Activated CD4-positive, alpha-beta memory T cell treated with anti-CD3 and anti-CD28 coated beads for 36 hours (primary cell): ENCODE measurements at regions not wholly inside any gene's neighbourhood (a gene's known extent, or its start where the extent isn't known, plus 50 kb on each side); places are given as distances from the start of the nearest gene placed in this dataset.

ENCODE experiments used
- CTCF ChIA-PET: fragments of 350-600 bp; sonication (Branson Sonifier 250); formaldehyde crosslinking; loops from one replicate; lab custom pipeline; 2021; ENCODE audit warnings: antibody characterized with exemption, inconsistent platforms; lab: Charles Lee
- POLR2A ChIA-PET: fragments of 350-600 bp; sonication (Branson Sonifier 250); formaldehyde crosslinking; loops from one replicate; lab custom pipeline; 2021; ENCODE audit warnings: antibody characterized with exemption; lab: Charles Lee
- DNase-seq: peaks from one replicate; pipeline ENCODE4 v3.0.0-alpha.2; 2020
- H3K27ac Mint-ChIP-seq: one replicate; pipeline ENCODE4 v1.8.0; 2021; ENCODE audit warnings: mixed read lengths
- H3K27me3 Mint-ChIP-seq: one replicate; pipeline ENCODE4 v1.8.0; 2021; ENCODE audit warnings: mixed read lengths
- H3K36me3 Mint-ChIP-seq: one replicate; pipeline ENCODE4 v1.8.0; 2021; ENCODE audit warnings: mixed read lengths
- H3K4me1 Mint-ChIP-seq: one replicate; pipeline ENCODE4 v1.8.0; 2021; ENCODE audit warnings: low read depth, mixed read lengths
- H3K4me3 Mint-ChIP-seq: one replicate; pipeline ENCODE4 v1.8.0; 2021; ENCODE audit warnings: mild to moderate bottlenecking, mixed read lengths
- H3K9me3 Mint-ChIP-seq: one replicate; pipeline ENCODE4 v1.8.0; 2021; ENCODE audit warnings: mixed read lengths
- intact Hi-C: fragments of 100-400 bp; cut with micrococcal nuclease; formaldehyde crosslinking; loops from one replicate; pipeline ENCODE4 v1.15.1; 2023

DNA sequence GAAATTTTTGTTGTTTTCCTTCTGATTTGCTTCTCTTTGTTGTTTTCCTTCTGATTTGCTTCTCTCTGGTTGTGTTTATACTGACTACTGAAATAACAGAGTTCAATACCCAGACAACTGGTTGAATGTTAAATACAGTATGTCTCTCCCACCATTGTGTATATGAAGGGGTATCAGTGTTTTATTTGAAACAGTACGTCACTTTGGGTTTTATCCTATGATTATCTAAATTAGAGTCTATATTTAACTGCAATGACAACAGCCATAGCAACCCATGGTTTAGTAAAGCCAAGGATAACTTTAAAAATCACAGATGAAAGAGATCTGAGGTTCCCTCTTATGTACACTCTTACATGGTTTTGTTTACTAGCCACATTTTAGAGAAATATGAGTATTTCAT is 141.3 kb downstream of the GNAT3 start:
- H3K4me1 Mint-ChIP-seq = no peaks in the 10 kb centered on the region
- no peaks in the 10 kb centered on the region for H3K36me3 Mint-ChIP-seq
- H3K9me3 Mint-ChIP-seq = peaks cover 14% of the 10 kb centered on the region
- no peak overlapping the region for H3K4me3 Mint-ChIP-seq
- intact Hi-C loops = no loop called here
- CTCF ChIA-PET = no interaction called here
- DNase-seq = no peak
- POLR2A ChIA-PET = no interaction called here
- H3K27ac Mint-ChIP-seq = no peak overlapping the region
- H3K27me3 Mint-ChIP-seq = no peaks in the 10 kb centered on the region

GRCh38 chr7:80369321-80369720 is 142.5 kb downstream of the GNAT3 start:
- ChIA-PET POLR2A (no interaction called here), CTCF (no interaction called here)
- H3K27ac Mint-ChIP-seq = no peak overlapping the region
- H3K36me3 Mint-ChIP-seq = no peaks in the 10 kb centered on the region
- H3K4me1 Mint-ChIP-seq = no peaks in the 10 kb centered on the region
- intact Hi-C loops = no loop called here
- H3K9me3 Mint-ChIP-seq = peaks cover 19% of the 10 kb centered on the region
- H3K4me3 Mint-ChIP-seq = no peak overlapping the region
- H3K27me3 Mint-ChIP-seq = no peaks in the 10 kb centered on the region
- DNase-seq = no peak

DNA sequence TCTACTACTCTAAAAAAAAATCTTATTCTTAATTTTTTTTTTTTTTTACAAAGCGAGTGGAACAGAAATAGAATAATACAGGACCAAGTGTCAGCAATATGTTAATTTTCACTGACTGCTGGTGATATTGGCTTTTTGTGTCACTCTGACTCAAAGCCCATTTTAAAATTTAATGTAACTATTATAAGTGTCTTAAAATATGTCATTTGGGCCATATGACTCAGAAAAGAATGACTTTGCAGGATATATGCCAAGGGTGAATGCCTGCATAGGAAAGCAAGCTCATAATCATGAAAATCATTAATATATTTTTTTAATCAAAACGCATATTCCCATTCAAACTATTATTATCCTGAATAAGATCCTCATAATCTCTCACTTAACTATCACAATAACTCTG is 149.2 kb downstream of the GNAT3 start:
- Mint-ChIP-seq H3K27me3 (no peaks in the 10 kb centered on the region), H3K9me3 (peaks cover 17% of the 10 kb centered on the region), H3K4me3 (no peak overlapping the region), H3K27ac (no peak overlapping the region), H3K36me3 (no peaks in the 10 kb centered on the region), H3K4me1 (no peaks in the 10 kb centered on the region)
- ChIA-PET POLR2A (no interaction called here), CTCF (no interaction called here)
- DNase-seq = no peak
- intact Hi-C loops = no loop called here

GRCh38 chr7:80362010-80362618 is 149.8 kb downstream of the GNAT3 start:
- CTCF ChIA-PET = no interaction called here
- no peaks in the 10 kb centered on the region for H3K27me3 Mint-ChIP-seq

GRCh38 chr7:80359476-80359875 is 152.4 kb downstream of the GNAT3 start:
- Mint-ChIP-seq H3K9me3 (peaks cover 7% of the 10 kb centered on the region), H3K4me3 (no peak overlapping the region), H3K27ac (no peak overlapping the region), H3K27me3 (no peaks in the 10 kb centered on the region), H3K36me3 (no peaks in the 10 kb centered on the region), H3K4me1 (no peaks in the 10 kb centered on the region)
- intact Hi-C loops = no loop called here
- no peak for DNase-seq
- ChIA-PET CTCF (no interaction called here), POLR2A (no interaction called here)

More at GRCh38 chr7:80362010-80362618, 149.8 kb downstream of the GNAT3 start:
- Mint-ChIP-seq H3K4me3 (no peak overlapping the region), H3K9me3 (peaks cover 17% of the 10 kb centered on the region), H3K27ac (no peak overlapping the region), H3K36me3 (no peaks in the 10 kb centered on the region), H3K4me1 (no peaks in the 10 kb centered on the region)
- no peak for DNase-seq
- POLR2A ChIA-PET = no interaction called here
- intact Hi-C loops = no loop called here

DNA sequence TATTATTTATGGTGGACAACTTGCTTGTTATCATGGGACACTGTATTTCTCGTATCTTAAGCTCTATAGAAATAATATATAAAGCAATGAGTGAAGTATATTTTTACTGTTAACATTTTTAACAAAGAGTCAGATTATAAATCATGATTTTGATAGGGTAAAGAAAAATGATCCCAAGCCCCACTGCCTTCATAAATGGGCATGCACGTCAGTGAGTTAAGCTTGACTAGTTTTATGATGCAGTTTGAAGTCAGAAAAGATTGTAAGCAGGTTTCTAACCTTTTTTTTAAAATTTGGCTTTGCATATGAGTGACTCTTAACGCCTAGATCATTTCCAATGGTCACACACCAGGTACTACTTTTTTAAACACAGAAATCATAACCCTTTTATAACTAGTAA is 152.8 kb downstream of the GNAT3 start:
- CTCF ChIA-PET = no interaction called here

GRCh38 chr7:80357530-80357929 is 154.3 kb downstream of the GNAT3 start:
- CTCF ChIA-PET = no interaction called here
- Mint-ChIP-seq H3K36me3 (no peaks in the 10 kb centered on the region), H3K27me3 (no peaks in the 10 kb centered on the region), H3K9me3 (peaks cover 7% of the 10 kb centered on the region), H3K27ac (no peak overlapping the region), H3K4me3 (no peak overlapping the region), H3K4me1 (no peaks in the 10 kb centered on the region)
- DNase-seq = no peak
- intact Hi-C loops = no loop called here
- POLR2A ChIA-PET = no interaction called here

More for the DNA sequence above, 152.8 kb downstream of the GNAT3 start:
- no peak for DNase-seq
- H3K9me3 Mint-ChIP-seq = peaks cover 7% of the 10 kb centered on the region
- intact Hi-C loops = no loop called here
- no peak overlapping the region for H3K27ac Mint-ChIP-seq
- POLR2A ChIA-PET = no interaction called here
- H3K4me3 Mint-ChIP-seq = no peak overlapping the region
- H3K36me3 Mint-ChIP-seq = no peaks in the 10 kb centered on the region
- H3K27me3 Mint-ChIP-seq = no peaks in the 10 kb centered on the region
- no peaks in the 10 kb centered on the region for H3K4me1 Mint-ChIP-seq

GRCh38 chr7:80350430-80350829 is 161.4 kb downstream of the GNAT3 start:
- ChIA-PET CTCF (no interaction called here), POLR2A (no interaction called here)
- H3K9me3 Mint-ChIP-seq = peaks cover 5% of the 10 kb centered on the region
- no peaks in the 10 kb centered on the region for H3K4me1 Mint-ChIP-seq
- no peak for DNase-seq
- H3K36me3 Mint-ChIP-seq = no peaks in the 10 kb centered on the region
- intact Hi-C loops = no loop called here
- no peak overlapping the region for H3K27ac Mint-ChIP-seq
- H3K4me3 Mint-ChIP-seq = no peak overlapping the region
- H3K27me3 Mint-ChIP-seq = no peaks in the 10 kb centered on the region

DNA sequence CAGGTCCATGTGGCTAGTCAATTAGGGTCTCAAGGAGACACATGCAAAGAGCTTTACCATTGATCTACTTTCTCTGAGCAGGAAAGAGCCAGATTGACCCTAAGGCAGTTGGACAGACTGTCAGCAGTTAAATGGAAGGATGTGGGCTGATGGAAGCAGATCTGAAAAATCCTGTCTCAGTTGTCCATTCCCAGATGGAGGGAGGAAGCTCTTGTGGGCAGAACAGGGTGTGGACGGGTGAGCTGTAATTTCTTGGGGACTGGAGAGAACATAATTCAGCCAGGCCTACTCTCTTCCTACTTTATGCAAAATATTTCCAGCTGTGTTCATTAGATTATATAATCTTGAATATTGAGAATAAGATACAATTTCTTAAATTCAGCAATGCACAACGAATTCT is 163.6 kb downstream of the GNAT3 start:
- no peak for DNase-seq
- POLR2A ChIA-PET = no interaction called here
- Mint-ChIP-seq H3K9me3 (no peaks in the 10 kb centered on the region), H3K36me3 (no peaks in the 10 kb centered on the region), H3K4me1 (no peaks in the 10 kb centered on the region), H3K27me3 (no peaks in the 10 kb centered on the region), H3K27ac (no peak overlapping the region), H3K4me3 (no peak overlapping the region)
- intact Hi-C loops = no loop called here
- CTCF ChIA-PET = no interaction called here

GRCh38 chr7:80347173-80347572 is 164.7 kb downstream of the GNAT3 start:
- POLR2A ChIA-PET = no interaction called here
- H3K9me3 Mint-ChIP-seq = peaks cover 3% of the 10 kb centered on the region
- no peak overlapping the region for H3K4me3 Mint-ChIP-seq
- H3K27me3 Mint-ChIP-seq = no peaks in the 10 kb centered on the region
- CTCF ChIA-PET = no interaction called here
- intact Hi-C loops = no loop called here
- DNase-seq = no peak
- H3K36me3 Mint-ChIP-seq = no peaks in the 10 kb centered on the region
- no peak overlapping the region for H3K27ac Mint-ChIP-seq
- H3K4me1 Mint-ChIP-seq = no peaks in the 10 kb centered on the region

- Mint-ChIP-seq H3K4me1 (no peaks in the 10 kb centered on the region), H3K9me3 (peaks cover 3% of the 10 kb centered on the region), H3K27ac (no peak overlapping the region), H3K4me3 (no peak overlapping the region), H3K36me3 (no peaks in the 10 kb centered on the region), H3K27me3 (no peaks in the 10 kb centered on the region)
- ChIA-PET POLR2A (no interaction called here), CTCF (no interaction called here)
- no peak for DNase-seq
- intact Hi-C loops = loop anchor here (1.0 kb wide), 1 partner anchor 210 kb away; no protein-coding TSS in a partner anchor
These were observed 165.2 kb downstream of the GNAT3 start for GRCh38 chr7:80346704-80347103.

GRCh38 chr7:80335511-80336231 is 176.2 kb downstream of the GNAT3 start:
- POLR2A ChIA-PET = no interaction called here
- Mint-ChIP-seq H3K4me1 (no peaks in the 10 kb centered on the region), H3K27ac (no peak overlapping the region)

GRCh38 chr7:80334908-80335307 is 177.0 kb downstream of the GNAT3 start:
- no peak for DNase-seq
- Mint-ChIP-seq H3K27me3 (no peaks in the 10 kb centered on the region), H3K4me1 (no peaks in the 10 kb centered on the region), H3K36me3 (no peaks in the 10 kb centered on the region), H3K4me3 (no peak overlapping the region), H3K9me3 (peaks cover 4% of the 10 kb centered on the region), H3K27ac (no peak overlapping the region)
- CTCF ChIA-PET = interaction anchor here (0.6 kb wide), 1 partner anchor 64 kb away, joined by 3 read pairs; no protein-coding TSS in a partner anchor
- POLR2A ChIA-PET = no interaction called here
- intact Hi-C loops = no loop called here

More at GRCh38 chr7:80335511-80336231, 176.2 kb downstream of the GNAT3 start:
- Mint-ChIP-seq H3K36me3 (no peaks in the 10 kb centered on the region), H3K4me3 (no peak overlapping the region), H3K9me3 (peaks cover 4% of the 10 kb centered on the region), H3K27me3 (no peaks in the 10 kb centered on the region)
- DNase-seq = no peak
- intact Hi-C loops = no loop called here
- CTCF ChIA-PET = no interaction called here
